ENCODE measurements at regions not wholly inside any gene's neighbourhood (a gene's known extent, or its start where the extent isn't known, plus 50 kb on each side); places are given as distances from the start of the nearest gene placed in this dataset.

- TF ChIP-seq CTCF (IDR thresholded peaks at IDR 0.05; ENCODE audit: low read depth) = peak; percentile 64
These were observed 378.0 kb upstream of the PRMT6 start for GRCh38 chr1:106678279-106679050.

GRCh38 chr1:106680216-106680615, 376.3 kb upstream of the PRMT6 start:
- TF ChIP-seq CTCF (IDR thresholded peaks at IDR 0.05; ENCODE audit: low read depth) = no peak

- TF ChIP-seq CTCF (IDR thresholded peaks at IDR 0.05; ENCODE audit: low read depth) = no peak
These were observed 375.6 kb upstream of the PRMT6 start for GRCh38 chr1:106680776-106681344.

GRCh38 chr1:106681939-106682522, 374.4 kb upstream of the PRMT6 start:
- no peak for TF ChIP-seq CTCF (IDR thresholded peaks at IDR 0.05; ENCODE audit: low read depth)

GRCh38 chr1:106688446-106688845, 368.0 kb upstream of the PRMT6 start:
- TF ChIP-seq CTCF (IDR thresholded peaks at IDR 0.05; ENCODE audit: low read depth) = no peak

- no peak for TF ChIP-seq CTCF (IDR thresholded peaks at IDR 0.05; ENCODE audit: low read depth)
These were observed 357.8 kb upstream of the PRMT6 start for GRCh38 chr1:106698660-106699059.

- TF ChIP-seq CTCF (IDR thresholded peaks at IDR 0.05; ENCODE audit: low read depth) = no peak
These were observed 357.0 kb upstream of the PRMT6 start for GRCh38 chr1:106699433-106699832.
